DMS53 treated with DMSO at 0.1 percent for 48 hours (cell line): ENCODE measurements at regions not wholly inside any gene's neighbourhood (a gene's known extent, or its start where the extent isn't known, plus 50 kb on each side); places are given as distances from the start of the nearest gene placed in this dataset.

ENCODE experiments used
- DNase-seq: peaks from one replicate; lab custom pipeline; 2025; ENCODE audit not compliant: unreplicated experiment; lab: John Stamatoyannopoulos, UW

DNA sequence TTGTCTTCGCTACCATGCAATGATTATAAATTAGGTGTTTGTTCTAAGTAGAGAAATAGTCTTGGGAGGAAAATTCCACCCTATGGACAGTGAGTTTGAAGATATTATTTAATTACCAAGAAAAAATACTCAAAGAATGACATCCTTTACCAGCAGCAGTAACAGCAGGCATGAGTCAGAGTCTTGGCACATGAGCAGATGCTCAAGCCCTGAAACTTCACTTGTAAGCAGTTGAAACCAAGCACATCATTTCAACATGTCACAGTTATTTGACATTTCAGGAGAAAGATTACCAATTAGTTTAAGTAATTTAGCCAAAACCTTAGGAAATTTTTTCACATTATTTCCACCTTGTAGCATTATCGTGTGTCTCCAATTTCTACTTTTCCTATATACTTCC lies 99.2 kb downstream of the C12orf50 start:
- no peak for DNase-seq

DNA sequence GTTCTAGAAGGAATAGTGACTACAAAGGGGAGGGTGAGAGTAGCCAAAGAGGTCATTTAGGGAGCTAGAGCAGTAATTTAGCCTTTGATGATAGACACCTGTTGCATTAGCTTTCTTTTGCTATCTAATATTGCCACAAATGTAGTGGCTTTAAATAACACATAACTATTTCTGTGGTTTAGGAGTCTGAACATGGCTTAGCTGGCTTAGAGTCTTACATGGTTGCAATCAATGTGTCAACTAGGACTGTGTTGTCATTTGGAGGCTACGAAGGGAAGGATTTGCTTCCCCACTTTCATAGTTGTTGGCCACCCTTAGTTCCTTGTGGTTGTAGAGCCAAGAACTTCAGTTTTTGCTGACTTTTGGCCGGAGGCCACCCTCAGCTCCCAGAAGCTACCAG lies 99.9 kb downstream of the C12orf50 start:
- no peak for DNase-seq

DNA sequence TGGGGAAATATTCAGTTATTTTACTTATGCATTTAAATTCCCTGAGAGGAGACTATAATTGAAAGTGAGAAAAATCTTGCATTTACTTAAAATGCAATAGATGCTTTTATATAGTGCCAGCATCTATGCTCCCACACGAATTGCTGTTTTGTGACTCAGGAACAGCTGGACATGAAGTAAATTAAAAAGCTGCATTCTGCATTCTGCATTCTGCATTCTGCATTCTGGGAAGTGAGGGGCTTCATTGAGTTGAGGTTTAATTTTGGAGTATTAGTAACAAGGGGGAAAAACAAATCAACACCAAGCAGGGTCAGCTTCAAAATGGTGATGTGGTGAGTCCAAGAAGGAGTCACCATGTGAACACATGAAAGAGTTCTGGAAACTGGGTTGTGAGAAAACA lies 101.2 kb downstream of the C12orf50 start:
- no peak for DNase-seq

DNA sequence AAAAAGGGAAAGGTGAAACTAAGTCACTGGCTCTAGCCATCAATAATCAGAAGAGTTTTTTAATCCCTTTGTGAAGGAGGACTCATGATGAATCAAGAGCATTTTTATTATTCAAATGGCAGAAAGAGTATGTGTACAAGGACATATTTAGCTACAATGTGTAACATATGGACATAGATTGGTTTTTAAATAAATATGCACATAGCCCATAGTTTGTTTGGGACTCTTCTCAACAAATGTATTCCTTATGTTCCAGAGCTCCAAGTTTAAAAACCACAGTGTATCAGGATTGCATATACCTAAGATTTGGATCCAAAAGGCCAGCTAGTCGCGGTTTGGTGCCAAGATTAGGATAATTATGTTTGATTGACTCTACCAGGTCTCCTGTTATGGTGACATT lies 104.2 kb downstream of the C12orf50 start:
- no peak for DNase-seq

DNA sequence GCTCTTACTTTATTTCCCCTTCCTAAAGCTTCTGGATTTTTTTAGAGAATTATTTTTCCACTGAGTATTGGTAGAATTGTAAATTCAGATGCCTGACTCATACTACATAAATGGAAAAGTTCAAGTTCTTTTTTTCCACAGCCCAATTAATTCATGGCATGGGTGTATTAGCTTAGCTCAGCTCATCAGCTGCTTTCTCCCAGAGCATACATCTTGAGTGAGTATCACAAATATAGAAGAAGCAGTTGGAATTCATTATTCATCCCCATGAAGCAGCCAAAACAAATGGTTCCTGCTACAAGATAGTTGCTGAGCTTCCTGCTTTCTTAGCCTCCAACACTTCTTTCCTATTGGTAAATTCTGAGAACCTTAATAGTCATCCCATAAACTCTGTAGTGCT lies 105.1 kb downstream of the C12orf50 start:
- DNase-seq = no peak

DNA sequence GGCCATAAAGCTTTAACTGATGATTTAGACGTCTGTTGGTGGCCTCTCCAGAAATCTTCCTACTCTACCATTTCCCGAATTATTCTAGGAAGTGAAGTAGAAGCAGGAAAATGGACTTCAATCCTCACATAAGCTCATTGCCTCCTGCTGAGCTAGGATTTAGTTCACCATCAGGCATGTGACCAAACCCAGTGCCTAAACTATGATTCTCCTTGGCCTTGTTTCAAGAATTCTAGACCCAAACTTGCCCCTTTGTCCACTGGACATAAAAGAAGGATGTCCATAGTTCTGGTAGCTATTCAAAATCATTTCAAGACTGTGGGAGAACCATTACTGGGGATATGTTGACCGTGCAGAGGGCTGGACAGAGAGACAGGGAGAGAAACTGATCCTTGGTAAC lies 105.8 kb downstream of the C12orf50 start:
- no peak for DNase-seq

DNA sequence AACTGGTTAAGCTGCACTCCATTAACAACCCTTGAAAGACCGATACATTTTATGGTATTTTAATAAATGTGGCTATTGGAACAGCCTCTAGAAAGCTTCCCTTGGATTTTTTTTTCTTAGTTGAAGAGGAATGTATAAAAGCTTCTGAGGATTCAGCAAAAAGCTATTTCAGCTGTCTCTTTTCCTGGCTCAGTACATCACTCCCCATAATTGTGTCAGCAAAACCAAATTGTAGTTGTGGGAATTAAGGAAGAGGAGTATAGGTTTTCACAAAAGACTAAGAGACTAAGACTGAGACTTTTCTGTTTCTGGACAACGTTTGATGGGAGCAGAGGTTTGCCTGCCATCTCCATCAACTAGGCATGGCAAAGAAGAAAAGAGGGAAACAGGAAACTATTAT lies 106.5 kb downstream of the C12orf50 start:
- no peak for DNase-seq

DNA sequence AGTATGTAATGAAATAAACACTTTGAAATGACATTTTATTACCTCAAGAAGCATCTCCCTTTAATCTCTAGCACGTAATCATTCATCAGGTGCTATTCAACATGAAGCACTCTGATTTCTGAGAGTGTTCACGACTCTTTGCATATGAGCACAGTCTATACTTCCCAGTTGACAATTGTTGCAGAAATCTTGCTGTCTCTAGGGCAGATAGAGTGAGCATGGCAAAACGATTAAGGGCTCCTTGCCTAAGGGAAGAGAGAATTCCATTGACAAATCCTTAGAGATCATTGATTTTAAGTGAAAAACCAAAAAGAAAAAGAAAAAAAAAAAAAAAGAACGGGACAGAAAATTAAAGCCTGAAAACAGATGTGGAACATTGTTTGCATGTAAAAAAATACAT lies 107.6 kb downstream of the C12orf50 start:
- DNase-seq = no peak

DNA sequence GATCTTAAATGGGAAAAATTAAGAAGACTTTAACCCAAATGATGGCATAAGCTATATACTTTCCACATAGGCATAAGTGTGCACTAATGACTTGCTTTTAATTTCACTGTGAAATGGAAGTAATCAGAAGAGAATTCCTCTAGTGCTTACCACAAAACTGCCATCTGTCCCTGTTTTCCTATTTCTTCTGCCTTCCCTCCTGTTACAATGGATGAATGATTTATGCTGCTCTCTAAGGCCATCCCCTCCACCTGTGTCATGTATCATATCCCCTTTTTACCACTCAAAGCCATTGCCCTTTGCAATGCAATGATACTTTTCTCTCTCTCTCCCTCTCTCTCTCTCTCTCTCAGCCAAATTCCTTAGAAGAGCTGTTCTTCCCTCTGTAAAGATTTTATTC lies 109.1 kb downstream of the C12orf50 start:
- no peak for DNase-seq

DNA sequence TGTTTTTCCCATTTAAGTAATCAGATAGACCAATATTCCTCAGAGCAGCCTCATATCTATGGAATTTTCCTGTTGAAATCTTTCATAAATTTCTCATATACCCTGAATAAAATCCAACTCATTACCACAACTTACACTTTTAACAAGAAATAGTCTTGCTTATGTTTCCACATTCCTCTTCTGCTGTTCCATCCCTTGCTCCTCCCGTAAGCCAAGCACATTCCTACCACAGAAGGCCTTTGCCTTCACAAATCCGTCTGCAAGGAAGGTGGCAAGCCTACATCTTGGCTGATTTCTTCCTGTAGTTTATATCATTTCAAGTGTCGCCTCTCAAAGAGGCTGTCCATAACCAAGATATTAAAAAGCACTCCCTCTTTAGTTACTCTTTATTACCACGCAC lies 127.7 kb downstream of the C12orf50 start:
- DNase-seq = no peak

DNA sequence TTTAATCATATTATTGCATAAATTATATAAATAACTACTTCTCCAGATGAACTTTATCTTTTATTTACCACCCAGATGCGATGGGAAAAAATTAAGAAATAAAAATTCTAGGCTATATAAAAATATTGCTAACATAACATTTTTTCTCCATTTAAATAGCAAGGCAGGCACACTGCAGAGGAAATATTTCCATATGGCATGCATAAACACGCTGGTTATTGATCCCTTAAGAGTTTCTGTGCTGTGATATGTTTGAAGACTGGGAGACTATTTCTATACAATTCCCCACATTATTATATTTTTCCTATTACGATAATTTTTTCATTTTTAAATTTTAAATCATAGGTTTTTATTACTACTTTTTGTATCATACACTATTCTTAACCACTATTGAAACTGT lies 131.5 kb downstream of the C12orf50 start:
- DNase-seq = no peak

DNA sequence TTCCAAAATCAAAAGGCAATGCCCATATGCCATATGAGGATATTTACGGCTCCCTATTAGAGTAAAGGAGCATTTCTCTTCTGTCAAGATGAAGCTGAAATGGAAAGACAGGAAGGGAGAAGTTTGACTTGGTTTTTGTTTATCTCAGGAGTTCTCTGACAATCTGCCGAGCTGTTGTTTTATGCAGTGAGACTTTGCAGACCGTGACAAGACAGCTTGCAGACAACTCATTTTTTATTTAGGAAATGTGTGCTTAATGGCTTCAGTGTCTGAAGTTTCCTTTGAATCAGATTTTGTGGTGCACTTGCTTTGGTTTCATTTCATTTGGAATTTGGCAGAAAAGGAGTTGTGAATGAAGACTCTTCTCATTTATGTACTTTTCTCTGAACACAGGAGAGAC lies 145.4 kb downstream of the C12orf50 start:
- no peak for DNase-seq

DNA sequence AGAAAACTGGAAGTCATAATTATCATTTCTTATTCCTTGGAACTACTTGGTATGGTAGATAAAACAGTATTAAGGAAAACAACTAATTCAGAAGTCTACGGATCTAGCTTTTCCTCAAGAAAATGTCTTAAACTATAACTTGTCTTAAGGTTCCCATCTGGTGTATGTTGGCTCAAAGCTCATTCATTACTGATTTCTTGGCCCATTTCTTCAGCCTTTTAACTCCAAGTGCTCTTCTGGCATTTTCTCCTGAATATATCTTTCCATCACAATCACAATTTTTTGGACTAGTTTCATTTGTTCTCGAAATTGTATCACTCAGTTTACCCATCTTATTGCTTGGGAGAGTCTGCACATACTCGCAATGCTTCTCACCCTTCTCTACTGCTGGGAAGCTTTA lies 150.1 kb downstream of the C12orf50 start:
- DNase-seq = no peak

DNA sequence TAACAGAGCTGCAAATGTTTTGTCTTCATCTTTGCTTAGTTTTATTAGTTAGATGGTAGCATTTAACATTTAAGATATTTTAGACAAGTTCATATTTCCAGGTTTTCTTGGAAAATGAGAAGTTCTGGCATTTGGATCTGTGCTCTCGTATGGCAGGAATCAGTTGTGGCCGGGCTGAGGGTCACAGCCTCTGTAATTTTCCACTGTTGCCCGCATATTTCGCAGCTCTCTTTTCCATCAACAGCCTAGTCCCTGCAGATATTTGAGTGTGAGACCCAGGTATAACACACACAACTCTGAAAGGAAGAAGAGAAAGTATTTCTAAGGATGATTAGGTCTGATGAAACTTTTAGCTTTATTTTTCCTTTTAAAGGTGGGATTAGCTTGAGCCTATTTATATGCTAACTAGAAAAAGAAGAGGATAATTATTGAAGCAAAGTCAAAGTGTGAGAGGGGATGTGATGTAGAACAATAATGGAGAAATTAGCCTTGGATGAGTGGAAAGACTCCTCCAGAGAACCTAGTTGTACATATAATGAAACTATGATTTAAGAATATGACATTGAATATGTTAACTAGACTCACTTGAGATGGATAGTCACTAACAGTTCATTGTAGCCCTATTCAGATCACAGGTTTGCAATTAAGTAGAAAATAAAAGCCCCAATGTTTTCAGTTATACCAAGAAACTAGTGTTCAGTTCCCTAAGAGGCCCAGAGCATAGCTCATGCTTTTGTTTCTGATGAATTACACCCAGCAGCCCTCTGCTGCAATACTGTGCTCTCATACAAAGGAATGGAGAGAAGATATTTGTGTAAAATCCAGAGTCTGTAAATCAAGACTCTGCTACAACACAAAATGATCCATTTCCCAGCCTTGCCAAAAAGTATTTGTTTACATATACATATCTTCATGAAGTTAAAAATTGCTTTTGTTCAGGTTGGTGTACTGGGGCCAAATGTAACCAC lies 158.4 kb downstream of the C12orf50 start:
- DNase-seq = no peak

DNA sequence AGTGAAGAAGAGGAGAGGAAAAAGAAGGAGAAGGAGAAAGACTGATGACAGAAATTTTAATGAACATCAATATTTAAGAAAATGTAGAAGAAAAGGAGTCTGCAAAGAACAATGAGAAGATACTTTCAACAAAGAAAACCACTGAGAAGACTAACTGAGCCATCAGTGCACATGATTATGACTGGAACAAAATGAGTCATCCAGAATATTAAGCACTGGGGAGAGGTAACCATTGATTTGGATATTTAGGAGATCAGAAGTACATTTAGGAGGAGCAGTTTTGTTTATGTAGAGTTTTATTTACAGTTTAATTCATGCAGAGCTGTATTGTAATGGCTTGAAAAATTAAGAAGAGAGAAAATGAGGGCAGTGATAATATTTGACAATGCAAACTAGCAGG lies 159.1 kb downstream of the C12orf50 start:
- DNase-seq = no peak

DNA sequence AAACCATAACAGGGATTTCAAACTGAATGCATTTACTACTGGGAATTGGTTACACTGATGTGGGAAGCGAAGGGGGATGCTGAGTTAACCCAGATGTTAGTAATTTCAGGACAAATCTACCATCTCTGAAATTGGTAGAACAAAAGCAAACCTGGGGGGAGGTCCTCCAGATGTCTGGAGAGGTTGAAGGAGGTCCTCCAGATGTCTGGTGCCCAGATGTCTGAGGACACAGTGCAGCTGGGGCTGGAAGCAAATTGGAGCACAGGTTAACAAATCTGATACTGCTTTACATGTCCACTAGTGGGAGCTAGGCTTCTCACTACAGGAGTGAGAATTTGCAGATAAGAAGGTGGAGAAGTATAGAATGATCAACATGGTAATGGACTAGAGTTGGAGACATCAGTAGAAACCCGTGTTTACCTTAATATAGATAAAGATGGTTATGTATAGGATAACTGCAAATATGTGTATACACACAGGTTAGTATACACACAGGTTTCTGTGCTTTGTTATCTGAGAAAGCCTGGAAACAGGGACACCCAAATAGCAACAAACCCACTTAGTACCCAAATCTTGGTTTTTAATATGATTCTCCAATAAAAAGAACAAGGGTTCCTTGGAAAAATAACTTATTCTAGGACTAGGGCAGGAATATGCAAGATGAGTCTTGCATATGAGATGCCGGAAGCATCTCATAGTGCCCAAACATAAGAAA lies 162.5 kb downstream of the C12orf50 start:
- peak; percentile 39 for DNase-seq

DNA sequence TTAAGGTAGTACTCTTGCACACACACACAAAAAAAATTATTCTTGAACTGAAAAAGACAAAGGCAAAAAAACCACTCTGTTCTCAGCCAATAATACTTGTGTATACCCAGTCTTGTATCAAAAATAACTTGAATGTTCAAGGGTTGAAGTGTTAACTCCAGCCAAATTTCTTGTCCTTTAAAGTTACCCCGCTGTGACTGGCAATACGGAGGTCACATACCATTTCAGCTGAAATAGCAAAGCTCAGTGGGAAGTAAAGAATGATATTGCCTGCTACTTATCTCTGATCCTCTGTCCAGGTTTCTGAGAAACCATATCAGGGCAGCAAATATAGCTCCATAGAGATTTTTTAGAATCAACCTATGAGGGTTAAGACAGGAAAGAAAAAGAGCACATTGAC lies 167.4 kb downstream of the C12orf50 start:
- DNase-seq = no peak

DNA sequence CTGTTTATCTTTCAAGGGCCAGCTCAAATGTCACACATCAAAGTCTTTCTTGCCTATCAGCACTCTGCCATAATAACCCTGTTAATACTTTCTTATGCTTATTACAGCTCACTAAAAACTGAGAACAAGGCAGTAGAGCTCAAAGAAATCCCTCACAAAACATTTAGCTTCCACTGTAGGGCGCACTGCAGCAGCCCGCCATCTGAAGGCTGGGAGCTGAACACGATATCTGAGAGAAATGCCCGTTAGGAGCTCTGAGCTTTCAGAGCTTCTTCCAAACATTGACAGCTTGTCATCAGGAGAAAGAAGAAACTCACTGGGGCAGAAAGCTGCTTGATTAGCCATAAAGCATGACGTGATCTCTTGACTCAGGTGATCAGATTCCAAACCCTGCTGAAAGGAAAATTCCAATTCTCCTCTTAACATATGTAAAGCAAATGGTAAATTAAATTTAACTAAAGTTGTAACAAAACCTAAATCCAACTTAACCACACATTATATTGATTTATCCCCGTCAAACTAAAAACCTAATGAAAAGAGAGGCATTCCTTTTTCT lies 175.7 kb downstream of the C12orf50 start:
- no peak for DNase-seq

DNA sequence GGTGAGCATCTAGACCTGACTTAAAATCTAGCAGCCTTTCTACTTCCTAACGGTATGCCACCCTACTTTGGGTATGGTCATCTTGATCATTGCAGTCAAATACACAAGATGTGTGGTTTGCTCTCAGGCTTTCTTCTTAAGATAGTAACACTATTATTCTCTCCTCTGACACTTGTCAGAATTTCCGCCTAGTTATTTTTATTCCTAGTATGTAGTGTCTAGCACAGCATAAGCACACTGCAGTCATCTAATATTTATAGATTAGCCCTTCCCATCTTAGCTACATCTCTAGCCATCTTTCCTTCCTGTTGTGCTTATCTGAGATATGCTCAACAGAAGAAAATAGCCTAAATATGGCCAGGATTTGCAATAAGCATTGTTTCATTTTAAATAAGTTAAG lies 180.1 kb downstream of the C12orf50 start:
- no peak for DNase-seq

DNA sequence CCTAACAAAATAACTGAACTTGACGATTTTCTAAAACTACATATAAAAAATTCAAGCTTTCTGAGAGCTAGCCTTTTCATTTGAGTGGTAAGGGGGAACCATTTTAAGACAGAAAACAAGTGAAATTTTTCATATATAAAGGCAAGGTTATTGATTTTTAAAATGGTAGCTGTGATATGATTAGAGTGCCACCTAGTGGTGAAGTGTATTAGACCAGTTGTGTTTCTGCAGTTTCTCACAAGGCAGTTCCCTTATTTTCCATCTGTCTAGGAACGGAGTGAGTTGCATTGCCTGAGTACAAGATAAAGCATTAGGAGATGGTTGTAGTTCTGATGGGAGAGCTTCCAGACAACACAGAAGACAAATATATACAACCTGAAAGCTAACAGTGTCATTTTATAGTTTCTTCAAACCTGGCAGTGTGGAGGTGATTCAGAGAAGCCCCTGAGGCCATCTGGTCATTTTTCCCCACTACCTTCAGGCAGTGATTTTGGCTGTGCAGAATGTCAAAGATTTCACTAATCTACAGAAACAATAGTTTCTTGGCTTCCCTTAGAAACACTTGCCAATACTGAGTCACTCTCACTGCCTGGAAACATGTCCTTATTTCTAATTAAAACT lies 180.8 kb downstream of the C12orf50 start:
- peak; percentile 78 for DNase-seq

DNA sequence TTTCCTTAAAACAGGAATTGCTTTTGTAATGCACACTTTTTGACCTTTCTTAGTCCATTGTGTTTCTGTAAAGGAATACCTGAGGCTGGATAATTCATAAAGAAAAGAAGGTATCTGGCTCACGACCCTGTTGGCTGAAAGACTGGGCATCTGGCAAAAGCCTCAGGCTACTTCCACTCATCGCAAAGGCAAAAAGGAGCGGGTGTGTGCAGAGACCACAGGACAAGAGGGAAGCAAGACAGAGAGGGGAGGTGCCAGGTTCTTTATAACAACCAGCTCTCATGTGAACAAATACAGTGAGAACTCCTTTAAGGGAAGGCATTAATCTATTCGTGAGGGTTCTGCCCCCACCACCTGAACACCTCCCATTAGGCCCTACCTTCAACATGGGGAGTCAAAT lies 182.1 kb downstream of the C12orf50 start:
- DNase-seq = no peak

DNA sequence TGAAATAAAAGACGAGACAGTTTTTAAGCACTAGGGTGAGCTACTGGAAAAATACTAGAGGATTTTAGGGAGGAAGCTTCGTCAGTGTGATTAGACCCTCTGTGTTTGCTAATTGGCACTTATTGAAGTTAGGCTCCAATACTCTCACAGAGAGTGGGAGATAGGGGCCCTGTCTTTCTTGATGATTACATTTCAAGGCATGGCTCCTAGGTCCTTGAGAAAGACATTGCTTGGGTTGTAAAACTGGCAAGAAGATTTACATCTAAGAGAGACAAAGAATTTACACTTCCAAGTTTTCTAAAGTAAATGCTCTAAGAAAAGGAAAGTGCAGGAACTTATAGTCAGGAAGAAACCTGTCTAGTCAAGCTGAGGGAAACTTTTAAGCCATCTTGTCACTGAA lies 183.2 kb downstream of the C12orf50 start:
- no peak for DNase-seq
